Urinary bladder (tissue), 3 donors: ENCODE measurements at regions not wholly inside any gene's neighbourhood (a gene's known extent, or its start where the extent isn't known, plus 50 kb on each side); places are given as distances from the start of the nearest gene placed in this dataset.

Source experiments
- DNase-seq: peaks from one replicate; pipeline ENCODE4 v3.0.0-alpha.2; 2015; ENCODE audit errors: extremely low spot score
- H3K27ac ChIP-seq: one replicate; pipeline ENCODE4 v1.5.1; 2013; ENCODE audit warnings: low read depth, mild to moderate bottlenecking, moderate library complexity
- H3K36me3 ChIP-seq: one replicate; pipeline ENCODE4 v1.6.1; 2013; ENCODE audit warnings: mild to moderate bottlenecking, moderate library complexity; ENCODE audit not compliant: insufficient read depth
- H3K4me1 ChIP-seq: one replicate; pipeline ENCODE4 v1.6.1; 2013; ENCODE audit warnings: mild to moderate bottlenecking, moderate library complexity; ENCODE audit not compliant: insufficient read depth
- H3K4me3 ChIP-seq: one replicate; pipeline ENCODE4 v1.5.1; 2013; ENCODE audit warnings: low read depth, low read length
- WGBS: extraction: QIAGEN DNeasy Blood & Tissue Kit; methylation state at CpG from one replicate; pipeline ENCODE4 v1.1.7; 2013; 5-methylcytosine and 5-hydroxymethylcytosine counted together
- donor health status: healthy with polysubstance abuse.
- donor health status: healthy.

- DNase-seq, result no peak
- WGBS, result 87% methylated on average over 3 of the region's 3 CpGs
These were observed 52.3 kb upstream of the SEC11C start for GRCh38 chr18:59087391-59087790.

More at GRCh38 chr18:59087391-59087790, 52.3 kb upstream of the SEC11C start:
- Histone ChIP-seq H3K27ac (no peak overlapping the region), H3K4me3 (no peak overlapping the region), H3K36me3 (no peaks in the 10 kb centered on the region), H3K4me1 (no peaks in the 10 kb centered on the region)
